B cell (primary cell): ENCODE measurements at regions not wholly inside any gene's neighbourhood (a gene's known extent, or its start where the extent isn't known, plus 50 kb on each side); places are given as distances from the start of the nearest gene placed in this dataset.

ENCODE experiments used
- ATAC-seq: fragments of 200-7000 bp; cut with Tn5 transposase; one replicate; pipeline ENCODE4 v1.10.0; 2021; ENCODE audit warnings: low read depth, mild to moderate bottlenecking, moderate number of reproducible peaks, moderate library complexity
- CTCF ChIA-PET: fragments of 350-600 bp; sonication (Branson Sonifier 250); formaldehyde crosslinking; loops from one replicate; lab custom pipeline; 2021; ENCODE audit warnings: antibody characterized with exemption, inconsistent platforms; lab: Charles Lee
- POLR2A ChIA-PET: fragments of 350-600 bp; sonication (Branson Sonifier 250); formaldehyde crosslinking; loops from one replicate; lab custom pipeline; 2021; ENCODE audit warnings: antibody characterized with exemption; lab: Charles Lee
- DNase-seq: peaks from one replicate; pipeline ENCODE4 v3.0.0; 2013
- H2AFZ ChIP-seq: 2 replicates; pipeline ENCODE4 v1.6.1; 2012; ENCODE audit warnings: mild to moderate bottlenecking, low read depth, low read length; ENCODE audit not compliant: insufficient read depth, poor library complexity, severe bottlenecking
- H3K27ac ChIP-seq, 2 donors: 1 replicate in 1 of 2; 2 replicates in 1 of 2; pipeline ENCODE4 v1.5.1; 2012 to 2013; ENCODE audit warnings: low read length in 2 of 2, mild to moderate bottlenecking in 2 of 2, moderate library complexity in 1 of 2
- H3K27me3 ChIP-seq, 4 experiments: fragments of 200-600 bp in 1 of 4; sonication (generic) in 1 of 4; replicated peaks in 1 of 4; 1 replicate in 2 of 4; 2 replicates in 2 of 4; pipeline versions ENCODE4 v1.6.1 to v1.7.0; 2013 to 2016; ENCODE audit warnings: low read length in 3 of 4, mild to moderate bottlenecking in 2 of 4, mixed read lengths in 1 of 4, moderate library complexity in 1 of 4; ENCODE audit not compliant: insufficient read depth in 4 of 4, control insufficient read depth in 3 of 4; ENCODE audit errors: control extremely low read depth in 1 of 4
- H3K36me3 ChIP-seq, 2 experiments: replicated peaks in 1 of 2; 1 replicate in 1 of 2; 2 replicates in 1 of 2; pipeline versions ENCODE4 v1.6.1 to v1.7.1; 2013; ENCODE audit warnings: low read length in 1 of 2; ENCODE audit not compliant: insufficient read depth in 2 of 2, control insufficient read depth in 1 of 2; ENCODE audit errors: control extremely low read depth in 1 of 2, extremely low read depth in 1 of 2
- H3K4me1 ChIP-seq, 2 donors: fragments of 200-600 bp in 1 of 2; sonication (generic) in 1 of 2; 1 replicate in 1 of 2; 2 replicates in 1 of 2; pipeline versions ENCODE4 v1.5.1 to v1.6.1; 2013 to 2017; ENCODE audit warnings: low read length in 2 of 2; ENCODE audit not compliant: control insufficient read depth in 2 of 2, insufficient read depth in 2 of 2
- H3K4me2 ChIP-seq: replicated peaks from 2 replicates; pipeline ENCODE3; 2012; ENCODE audit warnings: mild to moderate bottlenecking, low read depth, low read length; ENCODE audit not compliant: poor library complexity, severe bottlenecking
- H3K4me3 ChIP-seq, 5 experiments: fragments of 200-600 bp in 1 of 5; sonication (generic) in 1 of 5; 1 replicate in 3 of 5; 2 replicates in 2 of 5; pipeline versions ENCODE4 v1.5.1 to v1.7.0; 2011 to 2016; ENCODE audit warnings: low read length in 4 of 5, mild to moderate bottlenecking in 4 of 5, low read depth in 2 of 5, control low read depth in 1 of 5, moderate library complexity in 1 of 5; ENCODE audit not compliant: insufficient read depth in 1 of 5; ENCODE audit errors: control extremely low read depth in 1 of 5, extremely low read depth in 1 of 5
- H3K79me2 ChIP-seq: fragments of 200-600 bp; sonication (generic); one replicate; pipeline ENCODE4 v1.6.0; 2016; ENCODE audit warnings: low read length; ENCODE audit not compliant: control insufficient read depth, insufficient read depth
- H3K9ac ChIP-seq: fragments of 200-600 bp; sonication (generic); 2 replicates; pipeline ENCODE4 v1.6.1; 2017; ENCODE audit warnings: mild to moderate bottlenecking, low read length, moderate library complexity
- H3K9me3 ChIP-seq, 3 donors: one replicate each; pipeline versions ENCODE4 v1.6.1 to v1.7.1; 2013; ENCODE audit warnings: low read length in 2 of 3; ENCODE audit not compliant: control insufficient read depth in 2 of 3, insufficient read depth in 1 of 3; ENCODE audit errors: control extremely low read depth in 1 of 3
- H4K20me1 ChIP-seq: 2 replicates; pipeline ENCODE4 v1.6.0; 2012; ENCODE audit warnings: mild to moderate bottlenecking, low read length; ENCODE audit not compliant: insufficient read depth, control insufficient read depth, poor library complexity, severe bottlenecking
- H3K27ac Mint-ChIP-seq: one replicate; pipeline ENCODE4 v1.8.0; 2021; ENCODE audit warnings: mixed read lengths
- H3K27me3 Mint-ChIP-seq: one replicate; pipeline ENCODE4 v1.8.0; 2021; ENCODE audit warnings: mixed read lengths
- H3K4me1 Mint-ChIP-seq: one replicate; pipeline ENCODE4 v1.8.0; 2021; ENCODE audit warnings: mixed read lengths
- H3K4me3 Mint-ChIP-seq: one replicate; pipeline ENCODE4 v1.8.0; 2021; ENCODE audit warnings: mixed read lengths
- H3K9me3 Mint-ChIP-seq: one replicate; pipeline ENCODE4 v1.8.0; 2022; ENCODE audit warnings: mixed read lengths; ENCODE audit not compliant: insufficient read depth
- CTCF ChIP-seq: fragments of 200-600 bp; IDR thresholded peaks from one replicate; pipeline ENCODE4 v1.8.0; 2022; ENCODE audit warnings: antibody characterized with exemption, mild to moderate bottlenecking
- EZH2 ChIP-seq: IDR thresholded peaks from 2 replicates; pipeline ENCODE4 v1.6.1; 2012; ENCODE audit warnings: borderline replicate concordance, low read depth, mild to moderate bottlenecking, moderate library complexity, low read length; ENCODE audit not compliant: insufficient read depth, poor library complexity, severe bottlenecking
- WGBS: methylation state at CpG from one replicate; pipeline ENCODE4 v1.1.5; 2013; ENCODE audit warnings: missing lambda C conversion rate; ENCODE audit not compliant: insufficient coverage; 5-methylcytosine and 5-hydroxymethylcytosine counted together
- intact Hi-C: fragments of 100-400 bp; cut with micrococcal nuclease; formaldehyde crosslinking; loops from one replicate; pipeline ENCODE4 v1.10.0; 2022

GRCh38 chr19:28168557-28168956 is 1044.4 kb downstream of the UQCRFS1 start:
- H3K4me1 ChIP-seq = no peaks in the 10 kb centered on the region
- intact Hi-C loops = no loop called here
- ChIA-PET CTCF (no interaction called here), POLR2A (no interaction called here)
- H2AFZ ChIP-seq = no peak overlapping the region
- DNase-seq (no peak), ATAC-seq (no peak)
- H3K4me2 ChIP-seq = no peak overlapping the region
- no peaks in the 10 kb centered on the region for H4K20me1 ChIP-seq
- no peaks in the 10 kb centered on the region for H3K27me3 Mint-ChIP-seq
- H3K36me3 ChIP-seq = no peaks in the 10 kb centered on the region
- no peak overlapping the region for H3K27ac Mint-ChIP-seq
- 81% methylated on average over 1 of the region's 2 CpGs for WGBS
- H3K9me3 ChIP-seq = peaks cover 0 to 17% (median 0%) of the 10 kb centered on the region in 3 donors
- TF ChIP-seq CTCF (no peak), EZH2 (no peak)
- no peak overlapping the region for H3K9ac ChIP-seq
- no peak overlapping the region for H3K4me3 ChIP-seq
- no peak overlapping the region for H3K4me3 Mint-ChIP-seq
- peaks cover 9% of the 10 kb centered on the region for H3K9me3 Mint-ChIP-seq
- H3K4me1 Mint-ChIP-seq = no peaks in the 10 kb centered on the region
- no peak overlapping the region for H3K27ac ChIP-seq
- H3K79me2 ChIP-seq = no peaks in the 10 kb centered on the region
- no peaks in the 10 kb centered on the region for H3K27me3 ChIP-seq

- Mint-ChIP-seq H3K27ac (no peak overlapping the region), H3K9me3 (peaks cover 7% of the 10 kb centered on the region), H3K4me1 (no peaks in the 10 kb centered on the region), H3K27me3 (no peaks in the 10 kb centered on the region), H3K4me3 (no peak overlapping the region)
- peaks cover 0 to 14% (median 0%) of the 10 kb centered on the region in 3 donors for H3K9me3 ChIP-seq
- no peak overlapping the region for H3K4me2 ChIP-seq
- no peak overlapping the region for H3K9ac ChIP-seq
- H3K27ac ChIP-seq = no peak overlapping the region
- 93% methylated on average over 4 of the region's 8 CpGs for WGBS
- no peaks in the 10 kb centered on the region for H3K4me1 ChIP-seq
- no peaks in the 10 kb centered on the region for H3K36me3 ChIP-seq
- DNase-seq (no peak), ATAC-seq (no peak)
- no peaks in the 10 kb centered on the region for H3K79me2 ChIP-seq
- H3K27me3 ChIP-seq = no peaks in the 10 kb centered on the region
- H3K4me3 ChIP-seq = no peak overlapping the region
- H2AFZ ChIP-seq = no peak overlapping the region
- H4K20me1 ChIP-seq = no peaks in the 10 kb centered on the region
- TF ChIP-seq CTCF = no peak
- TF ChIP-seq EZH2 = no peak
- CTCF ChIA-PET = no interaction called here
- POLR2A ChIA-PET = no interaction called here
- intact Hi-C loops = no loop called here
Observed at GRCh38 chr19:28166025-28166424, 1046.9 kb downstream of the UQCRFS1 start.
